Nephron (organoid): ENCODE measurements at regions not wholly inside any gene's neighbourhood (a gene's known extent, or its start where the extent isn't known, plus 50 kb on each side); places are given as distances from the start of the nearest gene placed in this dataset.
"Not testable (repeated sequence)": the region's sequence is repeated elsewhere in the genome, so short reads cannot be mapped to it uniquely, and the experiment has no call there.

Experiments
- H3K27ac Mint-ChIP-seq, 3 experiments: 2 replicates each; pipeline ENCODE4 v1.8.0; 2020; ENCODE audit warnings: mixed read lengths in 3 of 3, mild to moderate bottlenecking in 2 of 3, moderate library complexity in 1 of 3
- H3K27me3 Mint-ChIP-seq: 2 replicates; pipeline ENCODE4 v1.8.0; 2021; ENCODE audit warnings: low read depth, mild to moderate bottlenecking, moderate library complexity, mixed read lengths
- H3K36me3 Mint-ChIP-seq: 2 replicates; pipeline ENCODE4 v1.8.0; 2020; ENCODE audit warnings: low read depth, mixed read lengths
- H3K4me1 Mint-ChIP-seq: 2 replicates; pipeline ENCODE4 v1.8.0; 2020; ENCODE audit warnings: mixed read lengths
- H3K4me3 Mint-ChIP-seq, 3 experiments: 2 replicates each; pipeline ENCODE4 v1.8.0; 2020; ENCODE audit warnings: mild to moderate bottlenecking in 3 of 3, mixed read lengths in 3 of 3, moderate library complexity in 2 of 3
- H3K9me3 Mint-ChIP-seq: 2 replicates; pipeline ENCODE4 v1.8.0; 2020; ENCODE audit warnings: mixed read lengths
- TF ChIP-seq, protein P1 (sequence below), 3 experiments: fragments of 200-600 bp; sonication (generic); IDR thresholded peaks; one replicate each; pipeline ENCODE4 v1.5.0; 2021; ENCODE audit warnings: antibody characterized with exemption in 3 of 3; ENCODE audit not compliant: unreplicated experiment in 3 of 3

- Mint-ChIP-seq H3K36me3 (no peaks in the 10 kb centered on the region), H3K9me3 (peaks cover 4% of the 10 kb centered on the region), H3K4me3 (no peak overlapping the region), H3K27me3 (no peaks in the 10 kb centered on the region), H3K4me1 (no peaks in the 10 kb centered on the region), H3K27ac (no peak overlapping the region)
- TF ChIP-seq, protein P1, sequence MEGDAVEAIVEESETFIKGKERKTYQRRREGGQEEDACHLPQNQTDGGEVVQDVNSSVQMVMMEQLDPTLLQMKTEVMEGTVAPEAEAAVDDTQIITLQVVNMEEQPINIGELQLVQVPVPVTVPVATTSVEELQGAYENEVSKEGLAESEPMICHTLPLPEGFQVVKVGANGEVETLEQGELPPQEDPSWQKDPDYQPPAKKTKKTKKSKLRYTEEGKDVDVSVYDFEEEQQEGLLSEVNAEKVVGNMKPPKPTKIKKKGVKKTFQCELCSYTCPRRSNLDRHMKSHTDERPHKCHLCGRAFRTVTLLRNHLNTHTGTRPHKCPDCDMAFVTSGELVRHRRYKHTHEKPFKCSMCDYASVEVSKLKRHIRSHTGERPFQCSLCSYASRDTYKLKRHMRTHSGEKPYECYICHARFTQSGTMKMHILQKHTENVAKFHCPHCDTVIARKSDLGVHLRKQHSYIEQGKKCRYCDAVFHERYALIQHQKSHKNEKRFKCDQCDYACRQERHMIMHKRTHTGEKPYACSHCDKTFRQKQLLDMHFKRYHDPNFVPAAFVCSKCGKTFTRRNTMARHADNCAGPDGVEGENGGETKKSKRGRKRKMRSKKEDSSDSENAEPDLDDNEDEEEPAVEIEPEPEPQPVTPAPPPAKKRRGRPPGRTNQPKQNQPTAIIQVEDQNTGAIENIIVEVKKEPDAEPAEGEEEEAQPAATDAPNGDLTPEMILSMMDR (IDR thresholded peaks at IDR 0.05; ENCODE audit: unreplicated experiment in 3 of 3): no peak
These were observed 342.6 kb upstream of the COL8A1 start for GRCh38 chr3:99295836-99296235.

DNA sequence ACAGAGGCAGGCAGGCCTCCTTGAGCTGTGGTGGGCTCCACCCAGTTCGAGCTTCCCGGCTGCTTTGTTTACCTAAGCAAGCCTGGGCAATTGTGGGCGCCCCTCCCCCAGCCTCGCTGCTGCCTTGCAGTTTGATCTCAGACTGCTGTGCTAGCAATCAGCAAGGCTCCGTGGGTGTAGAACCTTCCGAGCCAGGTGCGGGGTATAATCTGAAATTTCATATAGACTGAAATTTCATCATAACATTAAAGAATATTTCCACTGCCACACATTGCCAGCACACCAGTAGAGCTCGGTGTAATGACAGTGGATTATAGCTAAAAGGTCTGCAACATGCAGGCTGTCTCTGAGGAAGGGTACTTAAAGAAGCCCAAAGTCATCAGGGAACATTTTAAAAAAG, 344.3 kb upstream of the COL8A1 start:
- H3K27ac Mint-ChIP-seq: peak overlapping the region in 1 of 3 experiments; percentile 33
- H3K27me3 Mint-ChIP-seq, H3K4me1 Mint-ChIP-seq, H3K36me3 Mint-ChIP-seq, H3K4me3 Mint-ChIP-seq, H3K9me3 Mint-ChIP-seq: not testable (repeated sequence)

GRCh38 chr3:99287876-99288275, 350.5 kb upstream of the COL8A1 start:
- TF ChIP-seq, protein P1 (IDR thresholded peaks at IDR 0.05; ENCODE audit: unreplicated experiment in 3 of 3): no peak
- no peaks in the 10 kb centered on the region for H3K27me3 Mint-ChIP-seq

GRCh38 chr3:99286266-99286845, 352.0 kb upstream of the COL8A1 start:
- H3K36me3 Mint-ChIP-seq: no peaks in the 10 kb centered on the region
- TF ChIP-seq, protein P1 (IDR thresholded peaks at IDR 0.05; ENCODE audit: unreplicated experiment in 3 of 3): no peak
- no peak overlapping the region for H3K4me3 Mint-ChIP-seq
- peaks cover 10% of the 10 kb centered on the region for H3K9me3 Mint-ChIP-seq
- no peaks in the 10 kb centered on the region for H3K27me3 Mint-ChIP-seq
- no peak overlapping the region for H3K27ac Mint-ChIP-seq
- H3K4me1 Mint-ChIP-seq: no peaks in the 10 kb centered on the region

More at GRCh38 chr3:99287876-99288275, 350.5 kb upstream of the COL8A1 start:
- H3K4me1 Mint-ChIP-seq: no peaks in the 10 kb centered on the region
- H3K9me3 Mint-ChIP-seq: peaks cover 10% of the 10 kb centered on the region
- no peak overlapping the region for H3K4me3 Mint-ChIP-seq
- no peaks in the 10 kb centered on the region for H3K36me3 Mint-ChIP-seq
- no peak overlapping the region for H3K27ac Mint-ChIP-seq

DNA sequence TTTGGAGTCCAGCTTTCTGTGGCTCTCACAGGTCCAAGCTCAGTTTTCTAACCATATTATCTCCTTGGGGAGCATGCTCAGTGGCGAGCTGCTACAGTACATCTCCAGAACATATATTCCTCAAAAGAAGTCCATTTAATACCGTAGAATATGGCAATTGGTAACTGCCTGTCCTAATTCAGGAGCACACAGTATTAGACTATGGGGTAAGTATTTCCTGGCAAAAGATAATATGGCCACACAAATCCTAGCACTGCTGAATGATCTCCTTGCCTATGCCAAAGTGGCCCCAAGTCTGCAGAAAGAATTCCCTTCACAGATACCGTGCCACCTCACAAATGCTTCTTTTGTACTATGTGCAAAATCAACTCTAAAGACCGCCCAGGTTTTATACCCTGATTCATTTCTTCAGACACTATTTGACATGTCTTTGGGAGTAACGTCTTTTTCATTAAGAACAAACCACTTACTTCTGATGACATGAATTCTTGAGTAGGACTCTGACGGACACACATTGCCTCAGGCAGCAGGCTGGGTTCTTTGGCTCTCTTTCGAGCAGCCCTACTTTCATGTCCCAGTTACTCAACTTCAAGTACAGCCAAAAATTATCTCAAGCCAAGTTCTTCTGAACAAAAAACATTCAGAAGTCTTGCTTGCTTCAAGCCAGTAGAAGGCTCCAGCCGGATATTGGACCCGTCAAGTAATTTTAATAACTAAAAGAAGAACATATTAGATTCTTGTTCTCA, 368.3 kb upstream of the DCBLD2 start:
- Mint-ChIP-seq H3K36me3 (no peaks in the 10 kb centered on the region), H3K9me3 (peaks cover 3% of the 10 kb centered on the region), H3K4me1 (no peaks in the 10 kb centered on the region), H3K27ac (no peak overlapping the region), H3K4me3 (no peak overlapping the region), H3K27me3 (no peaks in the 10 kb centered on the region)
- TF ChIP-seq, protein P1 (IDR thresholded peaks at IDR 0.05; ENCODE audit: unreplicated experiment in 3 of 3): no peak

- Mint-ChIP-seq H3K9me3 (peaks cover 14% of the 10 kb centered on the region), H3K27me3 (no peaks in the 10 kb centered on the region), H3K4me1 (no peaks in the 10 kb centered on the region), H3K4me3 (no peak overlapping the region), H3K36me3 (no peaks in the 10 kb centered on the region), H3K27ac (no peak overlapping the region)
- TF ChIP-seq, protein P1 (IDR thresholded peaks at IDR 0.05; ENCODE audit: unreplicated experiment in 3 of 3): no peak
These were observed 355.3 kb upstream of the DCBLD2 start for GRCh38 chr3:99256788-99257187.
